ENCODE measurements at regions not wholly inside any gene's neighbourhood (a gene's known extent, or its start where the extent isn't known, plus 50 kb on each side); places are given as distances from the start of the nearest gene placed in this dataset.

DNA sequence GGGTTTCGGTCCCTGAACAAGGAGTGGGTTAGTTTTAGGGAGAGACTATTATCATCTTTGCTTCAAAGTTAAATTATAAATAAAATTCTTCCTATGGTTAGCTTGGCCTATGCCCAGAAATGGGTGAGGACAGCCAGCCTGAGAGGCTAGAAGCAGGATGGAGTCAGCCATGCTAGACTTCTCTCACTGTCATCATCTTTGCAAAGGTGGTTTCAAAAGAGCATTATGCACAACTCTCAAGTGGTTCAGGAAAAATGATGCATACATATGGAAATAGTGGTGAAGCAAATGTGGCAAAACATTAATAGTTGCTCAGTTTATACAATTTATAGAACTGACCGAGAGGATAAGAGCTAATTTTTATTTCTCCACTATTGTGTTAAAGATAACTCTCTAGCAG lies 124.3 kb upstream of the FOXN2 start:
- no peaks in the 10 kb centered on the region for H3K9me3 ChIP-seq
- no peaks in the 10 kb centered on the region for H3K27me3 ChIP-seq
- H3K4me1 ChIP-seq, result no peaks in the 10 kb centered on the region
- no peaks in the 10 kb centered on the region for H3K36me3 ChIP-seq
- no peak overlapping the region for H3K27ac ChIP-seq
- intact Hi-C loops (cut with DNase I), result no loop called here
- no peak for TF ChIP-seq POLR2A (IDR thresholded peaks at IDR 0.05)
- no peak for TF ChIP-seq EP300 (IDR thresholded peaks at IDR 0.05)
- TF ChIP-seq, protein P1, sequence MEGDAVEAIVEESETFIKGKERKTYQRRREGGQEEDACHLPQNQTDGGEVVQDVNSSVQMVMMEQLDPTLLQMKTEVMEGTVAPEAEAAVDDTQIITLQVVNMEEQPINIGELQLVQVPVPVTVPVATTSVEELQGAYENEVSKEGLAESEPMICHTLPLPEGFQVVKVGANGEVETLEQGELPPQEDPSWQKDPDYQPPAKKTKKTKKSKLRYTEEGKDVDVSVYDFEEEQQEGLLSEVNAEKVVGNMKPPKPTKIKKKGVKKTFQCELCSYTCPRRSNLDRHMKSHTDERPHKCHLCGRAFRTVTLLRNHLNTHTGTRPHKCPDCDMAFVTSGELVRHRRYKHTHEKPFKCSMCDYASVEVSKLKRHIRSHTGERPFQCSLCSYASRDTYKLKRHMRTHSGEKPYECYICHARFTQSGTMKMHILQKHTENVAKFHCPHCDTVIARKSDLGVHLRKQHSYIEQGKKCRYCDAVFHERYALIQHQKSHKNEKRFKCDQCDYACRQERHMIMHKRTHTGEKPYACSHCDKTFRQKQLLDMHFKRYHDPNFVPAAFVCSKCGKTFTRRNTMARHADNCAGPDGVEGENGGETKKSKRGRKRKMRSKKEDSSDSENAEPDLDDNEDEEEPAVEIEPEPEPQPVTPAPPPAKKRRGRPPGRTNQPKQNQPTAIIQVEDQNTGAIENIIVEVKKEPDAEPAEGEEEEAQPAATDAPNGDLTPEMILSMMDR (IDR thresholded peaks at IDR 0.05), result no peak
- no peak for TF ChIP-seq POLR2AphosphoS5 (IDR thresholded peaks at IDR 0.05)
- 89 to 92% methylated on average over 2 of the region's 2 CpGs for WGBS, 2 donors
- H3K4me3 ChIP-seq, result no peak overlapping the region
- no peak for DNase-seq

DNA sequence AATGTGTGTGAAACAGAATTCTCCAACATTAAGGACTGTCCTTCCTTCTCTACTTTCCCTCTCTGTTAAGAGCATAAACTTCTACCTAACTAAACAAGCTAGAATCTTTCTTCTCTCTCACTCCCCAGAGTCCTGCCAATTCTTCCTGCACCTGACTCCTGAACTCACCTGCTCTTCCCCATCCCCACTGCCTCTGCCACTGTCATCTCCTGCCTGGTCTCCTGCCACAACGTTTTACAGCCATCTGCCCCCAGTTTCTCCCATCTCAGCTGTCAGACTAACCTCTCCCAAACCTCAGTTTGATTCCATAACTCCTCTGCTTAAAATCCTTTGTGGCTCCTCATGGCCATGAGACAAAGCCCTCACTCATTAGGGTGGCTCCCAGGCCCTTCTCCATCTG lies 119.8 kb upstream of the FOXN2 start:
- no peaks in the 10 kb centered on the region for H3K9me3 ChIP-seq
- H3K27ac ChIP-seq, result no peak overlapping the region
- H3K4me1 ChIP-seq, result no peaks in the 10 kb centered on the region
- no peak for DNase-seq
- intact Hi-C loops (cut with DNase I), result no loop called here
- 44 to 65% methylated on average over 1 of the region's 1 CpG for WGBS, 2 donors
- H3K27me3 ChIP-seq, result no peaks in the 10 kb centered on the region
- H3K36me3 ChIP-seq, result no peaks in the 10 kb centered on the region
- H3K4me3 ChIP-seq, result no peak overlapping the region
- TF ChIP-seq POLR2A (IDR thresholded peaks at IDR 0.05) (no peak), EP300 (IDR thresholded peaks at IDR 0.05) (no peak), POLR2AphosphoS5 (IDR thresholded peaks at IDR 0.05) (no peak)
- TF ChIP-seq, protein P1 (IDR thresholded peaks at IDR 0.05), result no peak

DNA sequence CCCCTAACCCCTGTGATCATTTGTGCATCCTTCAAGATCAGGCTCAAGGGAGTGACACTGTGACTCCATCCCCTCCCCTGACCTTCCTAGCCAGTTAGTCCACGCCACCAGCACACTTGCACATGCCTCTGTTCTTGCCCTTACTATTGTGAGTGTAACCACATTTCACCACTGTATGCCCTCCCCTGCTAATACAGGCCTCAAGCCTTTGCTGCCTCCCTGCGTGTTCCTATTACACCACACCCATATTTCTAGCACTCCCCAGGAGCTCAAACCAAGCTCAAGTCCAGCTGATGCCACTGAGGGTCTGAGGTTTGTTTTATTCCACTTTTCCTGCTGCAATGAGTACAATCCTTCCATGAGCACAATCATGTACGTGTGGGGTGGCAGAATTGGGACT lies 119.3 kb upstream of the FOXN2 start:
- Histone ChIP-seq H3K9me3 (no peaks in the 10 kb centered on the region), H3K36me3 (no peaks in the 10 kb centered on the region), H3K4me1 (no peaks in the 10 kb centered on the region), H3K27ac (no peak overlapping the region), H3K4me3 (no peak overlapping the region), H3K27me3 (no peaks in the 10 kb centered on the region)
- WGBS, 2 donors, result 87 to 90% methylated on average over 3 of the region's 3 CpGs
- DNase-seq, result no peak
- TF ChIP-seq, protein P1 (IDR thresholded peaks at IDR 0.05), result no peak
- TF ChIP-seq POLR2AphosphoS5 (IDR thresholded peaks at IDR 0.05), result no peak
- no peak for TF ChIP-seq EP300 (IDR thresholded peaks at IDR 0.05)
- TF ChIP-seq POLR2A (IDR thresholded peaks at IDR 0.05), result no peak
- intact Hi-C loops (cut with DNase I), result no loop called here

DNA sequence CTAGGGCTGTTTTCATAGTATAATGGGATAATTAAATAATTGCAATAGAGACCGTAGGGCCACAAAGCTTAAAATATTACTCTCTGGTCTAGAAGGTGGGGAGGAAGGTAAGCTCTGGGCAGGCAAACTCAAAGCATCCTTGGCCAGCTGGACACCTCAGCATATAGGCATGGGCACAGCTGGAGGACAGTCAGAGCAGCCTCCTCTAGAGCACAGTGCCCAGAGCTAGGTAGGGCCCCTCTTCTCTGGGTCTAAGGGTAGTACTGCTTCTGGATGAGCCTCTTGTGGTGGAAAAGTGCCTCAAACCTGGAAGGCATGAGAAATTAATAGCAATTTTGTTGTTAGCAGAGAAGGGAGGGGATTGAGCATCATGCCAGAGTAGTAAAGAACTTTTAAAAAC lies 116.9 kb upstream of the FOXN2 start:
- Histone ChIP-seq H3K9me3 (no peaks in the 10 kb centered on the region), H3K36me3 (no peaks in the 10 kb centered on the region), H3K27ac (no peak overlapping the region), H3K27me3 (no peaks in the 10 kb centered on the region), H3K4me3 (no peak overlapping the region), H3K4me1 (no peaks in the 10 kb centered on the region)
- 26 to 74% methylated on average over 1 of the region's 1 CpG for WGBS, 2 donors
- intact Hi-C loops (cut with DNase I), result no loop called here
- no peak for DNase-seq
- TF ChIP-seq POLR2A (IDR thresholded peaks at IDR 0.05) (no peak), EP300 (IDR thresholded peaks at IDR 0.05) (no peak), POLR2AphosphoS5 (IDR thresholded peaks at IDR 0.05) (no peak)
- TF ChIP-seq, protein P1 (IDR thresholded peaks at IDR 0.05), result no peak

DNA sequence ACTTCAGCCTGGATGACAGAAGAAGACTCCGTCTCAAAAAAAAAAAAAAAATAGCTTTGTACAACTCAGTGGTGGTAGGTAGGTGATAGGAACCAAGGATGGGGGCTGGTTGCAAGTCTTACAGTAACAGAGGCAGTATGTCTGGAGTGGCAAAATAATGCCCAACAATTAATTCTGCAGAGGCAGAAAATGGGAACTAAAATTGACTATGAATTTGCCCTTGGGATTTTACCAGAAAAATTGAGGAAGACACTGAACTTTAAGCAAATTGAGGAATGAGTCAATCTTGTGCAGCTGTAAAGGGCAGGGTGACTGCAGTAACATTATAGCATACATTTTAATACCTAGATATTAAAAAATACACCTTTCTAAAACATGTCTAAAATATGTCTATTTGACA lies 116.1 kb upstream of the FOXN2 start:
- TF ChIP-seq, protein P1 (IDR thresholded peaks at IDR 0.05), result no peak
- TF ChIP-seq POLR2AphosphoS5 (IDR thresholded peaks at IDR 0.05) (no peak), POLR2A (IDR thresholded peaks at IDR 0.05) (no peak), EP300 (IDR thresholded peaks at IDR 0.05) (no peak)
- 91 to 92% methylated on average over 1 of the region's 1 CpG for WGBS, 2 donors
- no peak overlapping the region for H3K27ac ChIP-seq
- no peaks in the 10 kb centered on the region for H3K36me3 ChIP-seq
- no peak overlapping the region for H3K4me3 ChIP-seq
- H3K27me3 ChIP-seq, result no peaks in the 10 kb centered on the region
- H3K9me3 ChIP-seq, result no peaks in the 10 kb centered on the region
- intact Hi-C loops (cut with DNase I), result no loop called here
- DNase-seq, result no peak
- no peaks in the 10 kb centered on the region for H3K4me1 ChIP-seq

Data from sigmoid colon (tissue), 6 donors.